Hepatocyte (in vitro differentiated cells): ENCODE measurements at regions not wholly inside any gene's neighbourhood (a gene's known extent, or its start where the extent isn't known, plus 50 kb on each side); places are given as distances from the start of the nearest gene placed in this dataset.

Experiments
- DNase-seq: peaks from one replicate; pipeline ENCODE4 v3.0.0-alpha.2; 2016; ENCODE audit warnings: low spot score
- H2AFZ ChIP-seq: fragments of 200-600 bp; sonication (generic); 2 replicates; pipeline ENCODE4 v1.6.0; 2016; ENCODE audit warnings: antibody characterized with exemption, mild to moderate bottlenecking
- H3K27ac ChIP-seq: fragments of 200-600 bp; sonication (generic); 2 replicates; pipeline ENCODE4 v1.5.1; 2016; ENCODE audit warnings: mild to moderate bottlenecking
- H3K27me3 ChIP-seq: fragments of 200-600 bp; sonication (generic); 2 replicates; pipeline ENCODE4 v1.6.1; 2016
- H3K36me3 ChIP-seq: fragments of 200-600 bp; sonication (generic); replicated peaks from 2 replicates; pipeline ENCODE4 v1.5.1; 2016; ENCODE audit warnings: low read depth; ENCODE audit not compliant: insufficient read depth
- H3K4me1 ChIP-seq: fragments of 200-600 bp; sonication (generic); 2 replicates; pipeline ENCODE4 v1.5.1; 2016; ENCODE audit warnings: mild to moderate bottlenecking, moderate library complexity; ENCODE audit not compliant: insufficient read depth
- H3K4me2 ChIP-seq: fragments of 200-600 bp; sonication (generic); 2 replicates; pipeline ENCODE4 v1.6.0; 2016
- H3K4me3 ChIP-seq: fragments of 200-600 bp; sonication (generic); 2 replicates; pipeline ENCODE4 v1.5.1; 2016; ENCODE audit warnings: mild to moderate bottlenecking
- H3K79me2 ChIP-seq: fragments of 200-600 bp; sonication (generic); 2 replicates; pipeline ENCODE4 v1.6.0; 2017; ENCODE audit warnings: mild to moderate bottlenecking
- H3K9me2 ChIP-seq: fragments of 200-600 bp; sonication (generic); replicated peaks from 2 replicates; pipeline ENCODE4 v1.6.0; 2017; ENCODE audit warnings: mild to moderate bottlenecking; ENCODE audit not compliant: insufficient read depth
- H3K9me3 ChIP-seq: fragments of 200-600 bp; sonication (generic); 2 replicates; pipeline ENCODE4 v1.5.1; 2016; ENCODE audit warnings: low read depth, mild to moderate bottlenecking
- H4K20me1 ChIP-seq: fragments of 200-600 bp; sonication (generic); 2 replicates; pipeline ENCODE4 v1.6.0; 2016; ENCODE audit warnings: mild to moderate bottlenecking; ENCODE audit not compliant: insufficient read depth, poor library complexity, severe bottlenecking
- EZH2 ChIP-seq: fragments of 200-600 bp; sonication (generic); IDR thresholded peaks from 2 replicates; pipeline ENCODE4 v1.6.1; 2016; ENCODE audit warnings: antibody characterized with exemption, mild to moderate bottlenecking, borderline replicate concordance
- EZH2phosphoT487 ChIP-seq: fragments of 200-600 bp; sonication (generic); IDR thresholded peaks from one replicate; pipeline ENCODE4 v1.6.1; 2018; ENCODE audit warnings: antibody characterized with exemption, mild to moderate bottlenecking, low read depth, moderate library complexity; ENCODE audit not compliant: unreplicated experiment, severe bottlenecking
- WGBS: methylation state at CpG from one replicate; pipeline ENCODE4 v1.1.6; 2016; ENCODE audit warnings: low lambda C conversion rate; ENCODE audit errors: missing lambda C conversion rate; 5-methylcytosine and 5-hydroxymethylcytosine counted together
- TF ChIP-seq, protein P1 (sequence below): fragments of 200-600 bp; sonication (generic); IDR thresholded peaks from 2 replicates; pipeline ENCODE4 v1.5.1; 2016; ENCODE audit warnings: antibody characterized with exemption, mild to moderate bottlenecking; ENCODE audit not compliant: poor library complexity

DNA sequence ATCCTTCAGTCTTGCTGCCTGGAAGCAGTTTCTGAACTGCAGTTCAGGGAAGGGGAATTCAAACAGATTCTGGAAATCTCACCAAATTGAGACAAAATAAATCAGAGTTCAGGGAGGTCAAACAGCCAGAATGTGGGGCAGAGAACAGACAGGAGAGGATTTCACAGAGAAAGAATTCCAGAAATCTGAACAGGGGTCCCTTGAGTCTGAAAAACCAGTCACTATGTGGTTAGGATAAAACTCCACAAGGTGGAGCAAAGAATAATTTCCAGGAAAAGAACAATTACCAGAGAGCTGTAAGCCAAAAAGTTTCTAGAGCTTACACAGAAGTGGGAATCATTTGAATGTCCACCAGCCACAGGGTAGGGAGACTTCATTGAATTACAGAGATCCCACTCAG lies 84.7 kb downstream of the URB2 start:
- H3K4me3 ChIP-seq = no peak overlapping the region
- no peaks in the 10 kb centered on the region for H3K36me3 ChIP-seq
- no peaks in the 10 kb centered on the region for H4K20me1 ChIP-seq
- no peaks in the 10 kb centered on the region for H3K27me3 ChIP-seq
- no peak for DNase-seq
- H3K9me2 ChIP-seq = no peaks in the 10 kb centered on the region
- H3K4me1 ChIP-seq = no peaks in the 10 kb centered on the region
- no peaks in the 10 kb centered on the region for H3K9me3 ChIP-seq
- H3K27ac ChIP-seq = no peak overlapping the region
- TF ChIP-seq, protein P1, sequence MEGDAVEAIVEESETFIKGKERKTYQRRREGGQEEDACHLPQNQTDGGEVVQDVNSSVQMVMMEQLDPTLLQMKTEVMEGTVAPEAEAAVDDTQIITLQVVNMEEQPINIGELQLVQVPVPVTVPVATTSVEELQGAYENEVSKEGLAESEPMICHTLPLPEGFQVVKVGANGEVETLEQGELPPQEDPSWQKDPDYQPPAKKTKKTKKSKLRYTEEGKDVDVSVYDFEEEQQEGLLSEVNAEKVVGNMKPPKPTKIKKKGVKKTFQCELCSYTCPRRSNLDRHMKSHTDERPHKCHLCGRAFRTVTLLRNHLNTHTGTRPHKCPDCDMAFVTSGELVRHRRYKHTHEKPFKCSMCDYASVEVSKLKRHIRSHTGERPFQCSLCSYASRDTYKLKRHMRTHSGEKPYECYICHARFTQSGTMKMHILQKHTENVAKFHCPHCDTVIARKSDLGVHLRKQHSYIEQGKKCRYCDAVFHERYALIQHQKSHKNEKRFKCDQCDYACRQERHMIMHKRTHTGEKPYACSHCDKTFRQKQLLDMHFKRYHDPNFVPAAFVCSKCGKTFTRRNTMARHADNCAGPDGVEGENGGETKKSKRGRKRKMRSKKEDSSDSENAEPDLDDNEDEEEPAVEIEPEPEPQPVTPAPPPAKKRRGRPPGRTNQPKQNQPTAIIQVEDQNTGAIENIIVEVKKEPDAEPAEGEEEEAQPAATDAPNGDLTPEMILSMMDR = peak; percentile 27
- no peak for TF ChIP-seq EZH2phosphoT487
- TF ChIP-seq EZH2 = no peak
- H3K79me2 ChIP-seq = no peaks in the 10 kb centered on the region
- H3K4me2 ChIP-seq = no peak overlapping the region
- H2AFZ ChIP-seq = no peak overlapping the region

DNA sequence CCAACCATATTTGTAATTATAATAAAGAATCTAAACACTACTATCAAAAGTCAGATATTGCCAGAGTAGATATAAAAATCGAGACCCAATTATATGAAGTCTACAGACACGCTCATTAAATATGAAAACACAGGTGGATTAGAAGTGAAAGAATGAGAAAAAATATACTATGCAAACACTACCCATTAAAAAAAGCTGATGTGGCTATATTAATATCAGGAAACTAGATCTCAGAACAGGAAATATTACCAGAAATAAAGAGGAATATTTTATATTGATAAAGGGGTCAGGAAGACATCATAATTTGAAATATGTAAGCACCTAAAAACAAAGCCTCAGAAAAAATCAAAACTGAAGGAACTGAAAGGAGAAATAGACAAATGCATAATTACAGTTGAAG lies 88.3 kb downstream of the URB2 start:
- H3K4me1 ChIP-seq = no peaks in the 10 kb centered on the region
- H4K20me1 ChIP-seq = no peaks in the 10 kb centered on the region
- H3K36me3 ChIP-seq = no peaks in the 10 kb centered on the region
- 95% methylated on average over 2 of the region's 2 CpGs for WGBS
- no peaks in the 10 kb centered on the region for H3K27me3 ChIP-seq
- no peak overlapping the region for H2AFZ ChIP-seq
- H3K27ac ChIP-seq = no peak overlapping the region
- no peak overlapping the region for H3K4me2 ChIP-seq
- no peaks in the 10 kb centered on the region for H3K79me2 ChIP-seq
- TF ChIP-seq EZH2 = no peak
- TF ChIP-seq, protein P1 = no peak
- TF ChIP-seq EZH2phosphoT487 = no peak
- DNase-seq = no peak
- H3K4me3 ChIP-seq = no peak overlapping the region
- H3K9me3 ChIP-seq = no peaks in the 10 kb centered on the region
- no peaks in the 10 kb centered on the region for H3K9me2 ChIP-seq

DNA sequence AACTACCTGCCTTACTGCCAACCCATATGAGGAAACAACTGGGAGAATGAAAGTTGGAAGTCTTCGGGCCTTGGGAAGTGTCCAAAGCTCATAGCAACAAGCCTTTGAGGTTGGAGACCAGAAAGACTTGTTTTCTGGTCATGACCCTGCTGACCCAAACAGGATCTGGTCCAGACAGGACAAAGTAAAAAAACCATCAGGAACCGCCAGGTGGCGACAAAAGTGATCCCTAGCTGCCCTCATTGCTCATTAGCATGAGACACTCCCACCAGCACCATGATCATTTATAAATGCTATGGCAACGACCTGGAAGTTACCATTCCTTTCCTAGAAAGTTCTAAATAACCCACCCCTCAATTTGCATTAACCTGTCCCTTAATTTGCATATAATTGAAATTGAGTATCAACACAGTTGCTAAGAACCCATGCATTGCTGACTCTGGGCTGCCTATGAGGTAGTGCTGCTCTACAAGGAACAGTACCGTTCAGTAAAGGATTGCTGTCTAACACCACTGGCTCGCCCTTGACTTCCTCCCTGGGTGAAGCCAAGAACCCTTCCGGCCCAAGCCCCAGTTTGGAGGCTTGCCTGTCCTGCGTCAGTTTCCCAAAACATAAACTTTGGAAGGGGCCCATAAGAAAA lies 89.0 kb downstream of the URB2 start:
- H3K79me2 ChIP-seq = no peaks in the 10 kb centered on the region
- H3K27ac ChIP-seq = no peak overlapping the region
- no peaks in the 10 kb centered on the region for H3K36me3 ChIP-seq
- no peaks in the 10 kb centered on the region for H3K9me3 ChIP-seq
- WGBS = 93% methylated on average over 8 of the region's 8 CpGs
- H2AFZ ChIP-seq = no peak overlapping the region
- DNase-seq = no peak
- no peak for TF ChIP-seq EZH2
- TF ChIP-seq, protein P1 = no peak
- no peak overlapping the region for H3K4me3 ChIP-seq
- H3K27me3 ChIP-seq = no peaks in the 10 kb centered on the region
- no peaks in the 10 kb centered on the region for H3K9me2 ChIP-seq
- no peak overlapping the region for H3K4me2 ChIP-seq
- no peaks in the 10 kb centered on the region for H3K4me1 ChIP-seq
- no peaks in the 10 kb centered on the region for H4K20me1 ChIP-seq

DNA sequence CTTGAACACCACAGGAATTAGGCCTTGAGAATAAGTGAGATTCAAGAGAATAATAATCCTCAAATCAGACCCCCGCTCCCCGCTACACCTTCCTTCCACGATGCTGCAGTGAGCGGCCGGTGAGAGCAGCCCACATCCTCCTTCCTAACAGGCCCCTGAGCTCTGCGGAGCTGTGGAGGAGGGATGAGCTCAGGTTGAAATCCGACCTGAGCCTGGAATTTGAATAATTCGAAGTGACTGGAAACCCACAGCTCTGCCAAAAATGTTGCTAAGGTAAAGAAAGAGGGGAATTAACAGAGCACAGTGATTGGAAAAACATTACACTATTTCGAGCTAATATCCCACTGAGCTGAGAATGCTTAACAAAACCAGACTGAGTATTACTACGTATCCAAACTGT lies 90.0 kb downstream of the URB2 start:
- Histone ChIP-seq H3K9me2 (no peaks in the 10 kb centered on the region), H4K20me1 (no peaks in the 10 kb centered on the region), H3K27ac (no peak overlapping the region), H3K79me2 (no peaks in the 10 kb centered on the region), H2AFZ (peak overlapping the region; percentile 21), H3K4me2 (no peak overlapping the region), H3K36me3 (no peaks in the 10 kb centered on the region), H3K4me3 (no peak overlapping the region), H3K27me3 (no peaks in the 10 kb centered on the region), H3K4me1 (no peaks in the 10 kb centered on the region), H3K9me3 (no peaks in the 10 kb centered on the region)
- WGBS = 45% methylated on average over 10 of the region's 10 CpGs
- no peak for TF ChIP-seq EZH2
- TF ChIP-seq, protein P1 = no peak
- TF ChIP-seq EZH2phosphoT487 = no peak
- no peak for DNase-seq
